HCT116 (cell line): ENCODE measurements at regions not wholly inside any gene's neighbourhood (a gene's known extent, or its start where the extent isn't known, plus 50 kb on each side); places are given as distances from the start of the nearest gene placed in this dataset.

Experiments used
- ATAC-seq: fragments of 200-7000 bp; cut with Tn5 transposase; 2 replicates; pipeline ENCODE4 v1.9.1; 2020; ENCODE audit warnings: mild to moderate bottlenecking, moderate library complexity
- BruUV-seq: library from RNA; stranded (reverse); fragments of 400-500 nt; replicated peaks from 2 replicates; lab custom pipeline; 2021; lab: Mats Ljungman, UMichigan
- CTCF ChIA-PET: fragments of 300-600 bp; sonication (Branson Sonifier 250); formaldehyde crosslinking; loops from one replicate; lab custom pipeline; 2021; ENCODE audit warnings: antibody characterized with exemption; lab: Charles Lee
- POLR2A ChIA-PET: fragments of 300-600, 350-600 bp; sonication (Branson Sonifier 250); formaldehyde crosslinking; loops from one replicate; lab custom pipeline; 2021; ENCODE audit warnings: antibody characterized with exemption; lab: Charles Lee
- RAD21 ChIA-PET, 2 experiments: fragments of 300-600 bp; sonication (Branson Sonifier 250); formaldehyde crosslinking; loops; one replicate each; lab custom pipeline; 2023; ENCODE audit warnings: low total read pairs in 2 of 2; ENCODE audit not compliant: uncharacterized antibody in 2 of 2, unreplicated experiment in 2 of 2, low non-redundant PET in 1 of 2; lab: Charles Lee
- DNase-seq: peaks from one replicate; pipeline ENCODE4 v3.0.0-alpha.2; 2010; ENCODE audit warnings: low read depth, low spot score
- H2AFZ ChIP-seq: fragments of 200-600 bp; shearing (Covaris generic), sonication (generic); 2 replicates; pipeline ENCODE4 v1.6.1; 2017; ENCODE audit warnings: low read depth, mixed run types, mixed read lengths, antibody characterized with exemption, low read length; ENCODE audit not compliant: poor library complexity, severe bottlenecking
- H3K27ac ChIP-seq: 2 replicates; pipeline ENCODE4 v1.5.1; 2012; ENCODE audit warnings: low read depth, low read length
- H3K27me3 ChIP-seq: fragments of 200-600 bp; sonication (generic); 2 replicates; pipeline ENCODE4 v1.6.1; 2016; ENCODE audit warnings: mixed run types, low read length, mixed read lengths; ENCODE audit not compliant: insufficient read depth
- H3K36me3 ChIP-seq, 2 experiments: fragments of 200-500 bp in 1 of 2; fragments of 200-600 bp in 1 of 2; sonication (Bioruptor generic) in 1 of 2; sonication (generic) in 1 of 2; 2 replicates each; pipeline versions ENCODE4 v1.5.1 to v1.6.1; 2014 to 2016; ENCODE audit warnings: low read length in 2 of 2, inconsistent platforms in 1 of 2, mixed read lengths in 1 of 2, mixed run types in 1 of 2; ENCODE audit not compliant: insufficient read depth in 2 of 2, control insufficient read depth in 1 of 2
- H3K4me1 ChIP-seq, 2 experiments: fragments of 200-600 bp in 1 of 2; sonication (generic) in 1 of 2; 2 replicates each; pipeline versions ENCODE4 v1.5.1 to v1.6.1; 2012 to 2017; ENCODE audit warnings: low read length in 2 of 2, inconsistent platforms in 1 of 2, mild to moderate bottlenecking in 1 of 2, mixed read lengths in 1 of 2, mixed run types in 1 of 2, moderate library complexity in 1 of 2; ENCODE audit not compliant: insufficient read depth in 2 of 2, control insufficient read depth in 1 of 2
- H3K4me2 ChIP-seq: fragments of 200-600 bp; sonication (generic); 2 replicates; pipeline ENCODE4 v1.6.1; 2017; ENCODE audit warnings: mixed run types, low read length, mixed read lengths
- H3K4me3 ChIP-seq, 2 experiments: fragments of 200-600 bp in 1 of 2; sonication (generic) in 1 of 2; replicated peaks in 1 of 2; 2 replicates each; pipeline ENCODE4 v1.5.1; 2011 to 2016; ENCODE audit warnings: low read length in 2 of 2, control low read depth in 1 of 2, low read depth in 1 of 2, mild to moderate bottlenecking in 1 of 2, mixed read lengths in 1 of 2, mixed run types in 1 of 2
- H3K79me2 ChIP-seq: fragments of 200-600 bp; sonication (generic); 2 replicates; pipeline ENCODE4 v1.6.1; 2017; ENCODE audit warnings: mild to moderate bottlenecking, mixed run types, low read length, moderate library complexity, mixed read lengths; ENCODE audit not compliant: insufficient read depth
- H3K9ac ChIP-seq: fragments of 200-600 bp; sonication (generic); 2 replicates; pipeline ENCODE4 v1.6.1; 2016; ENCODE audit warnings: low read length, mixed read lengths
- H3K9me2 ChIP-seq: fragments of 200-600 bp; sonication (generic), shearing (Covaris generic); 2 replicates; pipeline ENCODE4 v1.6.1; 2017; ENCODE audit warnings: mixed run types, mild to moderate bottlenecking, moderate library complexity; ENCODE audit not compliant: insufficient read depth
- H3K9me3 ChIP-seq, 2 experiments: fragments of 200-500 bp in 1 of 2; fragments of 200-600 bp in 1 of 2; sonication (Bioruptor generic) in 1 of 2; sonication (generic) in 1 of 2; 2 replicates each; pipeline ENCODE4 v1.6.1; 2014 to 2017; ENCODE audit warnings: low read length in 2 of 2, mixed read lengths in 2 of 2, inconsistent platforms in 1 of 2, low read depth in 1 of 2, mild to moderate bottlenecking in 1 of 2, mixed run types in 1 of 2, moderate library complexity in 1 of 2; ENCODE audit not compliant: control insufficient read depth in 1 of 2, insufficient read depth in 1 of 2
- H4K20me1 ChIP-seq: fragments of 200-600 bp; sonication (generic), shearing (Covaris generic); 2 replicates; pipeline ENCODE4 v1.6.1; 2017; ENCODE audit warnings: mixed run types, mild to moderate bottlenecking, moderate library complexity; ENCODE audit not compliant: insufficient read depth
- ATF3 ChIP-seq: IDR thresholded peaks from 2 replicates; pipeline ENCODE4 v1.6.1; 2012
- CBX3 ChIP-seq: IDR thresholded peaks from 2 replicates; pipeline ENCODE4 v1.6.1; 2012; ENCODE audit warnings: low read depth
- CEBPB ChIP-seq: IDR thresholded peaks from 2 replicates; pipeline ENCODE4 v1.6.1; 2012; ENCODE audit warnings: low read depth
- CTCF ChIP-seq, 3 experiments: fragments of 200-600 bp in 1 of 3; sonication (generic) in 1 of 3; IDR thresholded peaks in 2 of 3; conservative IDR thresholded peaks in 1 of 3; 2 replicates each; pipeline ENCODE4 v1.5.1; 2012 to 2017; ENCODE audit warnings: low read depth in 2 of 3, low read length in 2 of 3, antibody characterized with exemption in 1 of 3, borderline replicate concordance in 1 of 3, control low read depth in 1 of 3, mild to moderate bottlenecking in 1 of 3, mixed read lengths in 1 of 3, mixed run types in 1 of 3, moderate library complexity in 1 of 3; ENCODE audit not compliant: insufficient read depth in 1 of 3
- EZH2 ChIP-seq: fragments of 200-600 bp; sonication (generic); IDR thresholded peaks from 2 replicates; pipeline ENCODE4 v1.6.1; 2017; ENCODE audit warnings: antibody characterized with exemption, mixed run types
- EZH2phosphoT487 ChIP-seq: fragments of 200-600 bp; IDR thresholded peaks from 2 replicates; pipeline ENCODE4 v1.6.1; 2018; ENCODE audit warnings: antibody characterized with exemption, borderline replicate concordance
- JUND ChIP-seq: IDR thresholded peaks from 2 replicates; pipeline ENCODE4 v1.6.1; 2012
- POLR2AphosphoS5 ChIP-seq: IDR thresholded peaks from 2 replicates; pipeline ENCODE4 v1.6.1; 2011; ENCODE audit warnings: mild to moderate bottlenecking, low read depth, low read length, moderate library complexity
- RAD21 ChIP-seq: IDR thresholded peaks from 2 replicates; pipeline ENCODE4 v1.6.1; 2012; ENCODE audit warnings: low read depth, mild to moderate bottlenecking
- SIN3A ChIP-seq: IDR thresholded peaks from 2 replicates; pipeline ENCODE4 v1.6.1; 2012; ENCODE audit warnings: low read depth
- SP1 ChIP-seq: IDR thresholded peaks from 2 replicates; pipeline ENCODE4 v1.6.1; 2012; ENCODE audit warnings: low read depth
- ZBTB33 ChIP-seq: IDR thresholded peaks from 2 replicates; pipeline ENCODE4 v1.6.1; 2011; ENCODE audit warnings: mild to moderate bottlenecking, low read length, moderate library complexity; ENCODE audit not compliant: insufficient replicate concordance; ENCODE audit errors: extremely low read depth
- ZFX ChIP-seq: fragments of 450-650 bp; IDR thresholded peaks from 2 replicates; pipeline ENCODE4 v1.6.1; 2017
- ZNF274 ChIP-seq: fragments of 200-500 bp; sonication (Bioruptor generic); IDR thresholded peaks from 2 replicates; pipeline ENCODE4 v1.6.1; 2014; ENCODE audit warnings: mild to moderate bottlenecking, low read depth, low read length, inconsistent platforms
- intact Hi-C: fragments of 100-400 bp; cut with micrococcal nuclease; formaldehyde crosslinking; loops from 2 replicates; pipeline ENCODE4 v1.10.0; 2022

- H3K4me1 ChIP-seq, result no peaks in the 10 kb centered on the region
- no peak for ATAC-seq
- no peak for DNase-seq
- RAD21 ChIA-PET, result no interaction called here
- no peaks in the 10 kb centered on the region for H4K20me1 ChIP-seq
- POLR2A ChIA-PET, result no interaction called here
- no TSS peak for BruUV-seq
- TF ChIP-seq ATF3 (no peak), CEBPB (no peak), ZBTB33 (no peak), EZH2 (no peak)
- H3K9me3 ChIP-seq, result no peaks in the 10 kb centered on the region
- H3K27ac ChIP-seq, result no peak overlapping the region
- H3K36me3 ChIP-seq, result no peaks in the 10 kb centered on the region
- no peak overlapping the region for H2AFZ ChIP-seq
- H3K27me3 ChIP-seq, result no peaks in the 10 kb centered on the region
- no peak overlapping the region for H3K4me3 ChIP-seq
- intact Hi-C loops, result no loop called here
- CTCF ChIA-PET, result no interaction called here
- H3K79me2 ChIP-seq, result no peaks in the 10 kb centered on the region
- no peak overlapping the region for H3K4me2 ChIP-seq
- H3K9me2 ChIP-seq, result no peaks in the 10 kb centered on the region
- no peak overlapping the region for H3K9ac ChIP-seq
These were observed 133.6 kb downstream of the TMEM26 start for GRCh38 chr10:61319386-61320256.

- Histone ChIP-seq H3K9ac (no peak overlapping the region), H3K79me2 (no peaks in the 10 kb centered on the region), H3K9me3 (no peaks in the 10 kb centered on the region), H3K36me3 (no peaks in the 10 kb centered on the region), H3K4me2 (no peak overlapping the region), H3K4me1 (no peaks in the 10 kb centered on the region), H3K27me3 (no peaks in the 10 kb centered on the region), H3K27ac (no peak overlapping the region), H3K9me2 (no peaks in the 10 kb centered on the region), H3K4me3 (no peak overlapping the region), H2AFZ (no peak overlapping the region), H4K20me1 (no peaks in the 10 kb centered on the region)
- ChIA-PET RAD21 (no interaction called here), CTCF (no interaction called here), POLR2A (no interaction called here)
- DNase-seq, result no peak
- BruUV-seq, result no TSS peak
- intact Hi-C loops, result no loop called here
- no peak for ATAC-seq
- TF ChIP-seq ZFX (no peak), SIN3A (no peak), CBX3 (no peak), POLR2AphosphoS5 (no peak), SP1 (no peak), EZH2phosphoT487 (no peak), RAD21 (no peak), ZNF274 (no peak), JUND (no peak), CTCF (IDR thresholded peaks at IDR 0.05 in 2 of 3, conservative IDR thresholded peaks at IDR 0.05 in 1 of 3; ENCODE audit: borderline replicate concordance in 1 of 3, insufficient read depth in 1 of 3, low read depth in 2 of 3, low read length in 2 of 3) (no peak)
These were observed 134.8 kb downstream of the TMEM26 start for GRCh38 chr10:61318429-61318828.
